Ecto neural progenitor cell (in vitro differentiated cells): ENCODE measurements at regions not wholly inside any gene's neighbourhood (a gene's known extent, or its start where the extent isn't known, plus 50 kb on each side); places are given as distances from the start of the nearest gene placed in this dataset.
A peak's percentile ranks its signal among the peaks of the same experiment; 100 is the strongest.
"Not testable (repeated sequence)": the region's sequence is repeated elsewhere in the genome, so short reads cannot be mapped to it uniquely, and the experiment has no call there.

Experiments
- DNase-seq: peaks from one replicate; pipeline ENCODE4 v3.0.0-alpha.2; 2018; ENCODE audit warnings: low spot score

- no peak for DNase-seq
Measured at GRCh38 chrX:131595120-131595519, 51.2 kb downstream of the OR13H1 start.

GRCh38 chrX:131607792-131608369, 64.0 kb downstream of the OR13H1 start:
- DNase-seq = no peak

- DNase-seq = no peak
Measured at GRCh38 chrX:131609480-131609879, 65.6 kb downstream of the OR13H1 start.

- no peak for DNase-seq
Measured at GRCh38 chrX:131613260-131613659, 69.4 kb downstream of the OR13H1 start.

GRCh38 chrX:131614241-131614640, 70.4 kb downstream of the OR13H1 start:
- DNase-seq = no peak

GRCh38 chrX:131617182-131617581, 73.3 kb downstream of the OR13H1 start:
- DNase-seq = no peak

GRCh38 chrX:131621650-131622049, 77.8 kb downstream of the OR13H1 start:
- no peak for DNase-seq

- DNase-seq = no peak
Measured at GRCh38 chrX:131626681-131627296, 82.9 kb downstream of the OR13H1 start.

- no peak for DNase-seq
Measured at GRCh38 chrX:131630534-131630933, 86.7 kb downstream of the OR13H1 start.

GRCh38 chrX:131633285-131633917, 89.5 kb downstream of the OR13H1 start:
- DNase-seq = peak; percentile 60

GRCh38 chrX:131634900-131635299, 91.0 kb downstream of the OR13H1 start:
- no peak for DNase-seq

- DNase-seq = no peak
Measured at GRCh38 chrX:131646106-131646505, 102.2 kb downstream of the OR13H1 start.

- DNase-seq = no peak
Measured at GRCh38 chrX:131649741-131650140, 105.9 kb downstream of the OR13H1 start.

GRCh38 chrX:131650637-131651410, 107.0 kb downstream of the OR13H1 start:
- DNase-seq = no peak

GRCh38 chrX:131663726-131664125, 119.9 kb downstream of the OR13H1 start:
- not testable (repeated sequence) for DNase-seq

GRCh38 chrX:131671735-131672134, 127.9 kb downstream of the OR13H1 start:
- DNase-seq = no peak

- DNase-seq = no peak
Measured at GRCh38 chrX:131675596-131676194, 131.8 kb downstream of the OR13H1 start.

GRCh38 chrX:131677655-131678628, 134.1 kb downstream of the OR13H1 start:
- peak; percentile 55 for DNase-seq

GRCh38 chrX:131682735-131683134, 138.9 kb downstream of the OR13H1 start:
- DNase-seq = not testable (repeated sequence)

GRCh38 chrX:131693359-131693758, 149.5 kb downstream of the OR13H1 start:
- no peak for DNase-seq

- DNase-seq = not testable (repeated sequence)
Measured at GRCh38 chrX:131696989-131697388, 153.1 kb downstream of the OR13H1 start.
